GM04504 (cell line): ENCODE measurements at regions not wholly inside any gene's neighbourhood (a gene's known extent, or its start where the extent isn't known, plus 50 kb on each side); places are given as distances from the start of the nearest gene placed in this dataset.

Experiments used
- DNase-seq: peaks from one replicate; pipeline ENCODE4 v3.0.0-alpha.2; 2012; ENCODE audit warnings: low read depth

DNA sequence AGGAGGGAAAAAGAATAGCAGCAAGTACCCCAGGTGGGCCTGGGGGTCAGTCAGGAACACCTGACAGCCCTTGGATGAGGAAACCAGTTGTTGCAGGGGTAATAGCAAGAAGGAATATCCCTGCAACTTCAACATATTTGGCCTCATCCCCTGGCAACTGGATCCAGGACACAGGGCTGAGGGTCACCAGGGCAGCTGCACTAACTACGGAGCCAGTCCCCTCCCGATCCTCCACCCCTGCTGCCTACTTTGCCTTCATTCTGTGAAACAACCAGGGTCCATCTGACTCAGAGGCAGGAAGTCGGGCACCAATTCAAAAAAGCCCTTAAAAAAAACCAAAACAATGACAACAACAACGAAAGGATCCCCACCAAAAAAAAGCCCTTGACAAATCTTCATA is 52.9 kb downstream of the FRMPD3 start:
- DNase-seq = no peak

DNA sequence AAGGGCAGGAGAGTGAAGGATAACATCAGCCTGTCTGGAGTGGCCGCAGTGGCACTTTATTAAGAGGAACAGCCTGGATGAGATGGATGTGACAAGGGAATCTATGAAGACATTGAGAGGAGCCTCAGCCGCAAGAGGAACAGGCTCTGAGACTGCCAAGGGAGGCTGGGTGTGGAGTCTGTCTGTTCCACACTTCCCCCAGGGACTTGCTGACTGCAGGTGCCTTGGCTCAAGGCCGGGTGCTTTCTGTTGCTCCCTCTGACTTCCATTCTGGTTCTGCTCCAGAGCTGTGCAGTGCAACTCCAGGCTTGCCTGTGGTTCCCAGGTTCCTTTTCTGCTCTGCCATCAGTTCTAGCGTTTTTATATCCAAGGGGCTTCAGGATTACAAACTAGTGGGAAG is 54.6 kb downstream of the FRMPD3 start:
- no peak for DNase-seq

DNA sequence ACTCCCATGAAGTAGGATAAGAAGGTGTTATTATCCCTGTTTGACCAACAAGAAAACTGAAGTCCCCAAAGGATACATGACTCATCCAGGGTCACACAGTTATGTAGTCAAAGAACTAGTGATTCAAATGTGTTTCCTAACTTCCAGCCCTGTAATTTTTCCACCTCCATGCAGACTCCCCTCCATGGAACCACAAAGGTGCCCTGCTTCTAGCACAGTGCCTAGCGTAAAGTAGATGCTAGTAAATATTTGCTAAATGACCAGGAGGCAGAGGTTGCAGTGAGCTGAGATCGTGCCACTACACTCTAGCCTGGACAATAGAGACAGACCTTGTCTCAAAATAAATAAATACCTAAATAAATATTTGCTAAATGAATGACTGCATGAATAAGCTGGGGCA is 55.8 kb downstream of the FRMPD3 start:
- no peak for DNase-seq

DNA sequence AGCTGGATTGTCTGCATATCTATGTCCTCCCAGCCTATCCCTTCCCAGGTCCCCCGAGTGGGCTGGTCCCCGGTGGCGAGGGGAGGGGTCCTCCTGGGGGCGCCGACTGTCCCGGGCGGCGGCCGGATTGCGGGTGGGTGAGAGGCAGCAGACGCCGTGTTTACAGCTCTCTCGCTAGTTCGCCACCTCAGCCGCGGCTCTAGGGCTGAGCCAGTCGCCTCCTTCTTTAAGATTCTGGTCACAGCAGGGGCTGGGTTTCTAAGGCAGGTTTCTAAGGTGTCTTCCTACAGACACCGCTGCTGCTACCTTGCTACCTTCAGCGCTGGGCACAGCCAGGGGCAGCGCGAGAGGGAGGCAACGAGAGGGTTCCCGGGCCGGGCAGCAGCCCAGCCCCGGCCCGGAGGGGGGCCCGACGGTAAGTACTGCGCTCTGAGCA is 57.2 kb downstream of the FRMPD3 start:
- DNase-seq = no peak

DNA sequence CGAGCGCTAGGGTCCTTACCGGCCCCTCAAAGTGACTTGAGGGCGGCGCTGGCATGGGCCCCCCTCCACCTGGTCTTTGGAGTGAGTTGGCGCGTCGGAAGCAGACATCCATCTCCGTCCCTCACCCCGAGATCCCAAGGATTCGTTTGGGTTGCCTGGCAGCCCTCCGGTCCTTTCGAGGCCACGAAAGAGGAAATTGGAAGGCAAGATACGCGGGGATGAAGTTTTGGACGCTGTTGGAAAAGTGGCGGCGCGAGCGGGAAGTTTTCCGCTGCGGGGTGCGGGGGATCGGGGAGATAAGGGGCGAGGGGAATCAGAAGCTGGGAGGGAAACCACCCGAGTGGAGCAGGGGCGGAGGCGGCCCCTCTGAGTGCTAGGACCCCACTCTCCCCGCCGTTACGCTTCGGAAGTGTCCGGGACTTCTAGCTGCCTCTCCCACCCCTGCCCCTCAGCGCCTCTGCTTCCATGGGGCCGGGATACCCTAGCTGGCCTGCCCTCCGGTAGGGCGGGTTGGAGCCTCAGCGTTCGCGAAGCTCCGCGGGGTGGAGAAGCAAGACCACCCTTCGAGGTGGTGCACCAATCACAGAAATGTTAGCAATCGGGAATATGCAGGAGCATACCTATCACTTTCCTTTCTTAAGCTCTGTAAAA is 57.8 kb downstream of the FRMPD3 start:
- DNase-seq = no peak

DNA sequence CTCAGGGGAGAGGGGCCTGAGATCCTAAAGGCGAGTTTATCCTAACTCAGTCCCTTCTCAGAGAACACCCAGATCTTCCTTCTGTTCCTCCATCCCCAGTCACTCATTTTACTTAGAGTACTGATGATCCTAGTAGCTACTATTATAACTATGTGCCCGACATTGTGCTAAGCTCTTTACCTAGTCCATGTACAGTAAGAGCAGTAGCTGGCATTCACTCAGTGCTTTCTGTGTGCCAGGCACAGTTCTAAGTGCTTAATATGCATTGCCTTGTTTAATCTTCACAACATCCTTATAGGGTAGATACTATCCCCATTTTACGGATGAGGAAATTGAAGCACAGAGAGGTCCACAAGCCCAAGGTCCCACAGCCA is 58.3 kb downstream of the FRMPD3 start:
- no peak for DNase-seq

DNA sequence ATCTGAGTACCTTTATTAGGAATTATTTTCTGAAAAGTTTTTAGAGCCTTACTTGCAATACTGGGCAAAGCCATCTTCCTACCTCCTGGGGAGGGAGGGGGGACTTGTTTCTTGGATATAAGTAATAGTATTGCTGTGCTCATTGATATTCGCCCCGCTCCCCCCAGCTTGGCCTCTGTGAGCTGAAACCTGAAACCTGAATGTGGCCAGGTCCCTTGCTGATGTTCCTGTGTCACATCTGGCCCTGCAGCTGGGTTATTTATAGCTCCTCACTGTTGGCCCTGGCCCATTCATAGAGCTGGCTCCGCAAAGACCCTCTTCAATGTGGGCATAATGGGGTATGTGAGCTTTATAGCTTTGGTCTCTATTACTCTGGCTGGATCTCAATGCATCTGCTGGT is 59.5 kb downstream of the FRMPD3 start:
- no peak for DNase-seq

DNA sequence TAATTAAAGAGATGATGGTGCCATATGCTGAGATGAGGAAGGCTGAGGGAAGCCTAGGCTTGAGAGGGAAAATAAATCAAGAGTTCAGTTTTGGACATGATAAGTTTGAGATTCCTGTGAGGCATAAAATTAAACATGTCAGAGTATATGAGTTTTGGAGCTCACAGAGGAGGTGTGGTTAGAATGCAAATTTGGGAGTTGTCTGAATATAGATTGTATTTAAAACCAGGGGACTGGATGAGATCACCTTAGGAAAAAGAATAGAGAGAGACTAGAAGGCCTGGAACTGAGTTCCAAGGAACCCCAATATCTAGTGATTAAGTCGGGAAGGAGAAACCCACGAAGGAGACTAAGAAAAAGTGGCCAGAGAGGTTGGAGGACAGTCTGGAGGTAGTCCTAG is 65.5 kb downstream of the FRMPD3 start:
- DNase-seq = no peak

DNA sequence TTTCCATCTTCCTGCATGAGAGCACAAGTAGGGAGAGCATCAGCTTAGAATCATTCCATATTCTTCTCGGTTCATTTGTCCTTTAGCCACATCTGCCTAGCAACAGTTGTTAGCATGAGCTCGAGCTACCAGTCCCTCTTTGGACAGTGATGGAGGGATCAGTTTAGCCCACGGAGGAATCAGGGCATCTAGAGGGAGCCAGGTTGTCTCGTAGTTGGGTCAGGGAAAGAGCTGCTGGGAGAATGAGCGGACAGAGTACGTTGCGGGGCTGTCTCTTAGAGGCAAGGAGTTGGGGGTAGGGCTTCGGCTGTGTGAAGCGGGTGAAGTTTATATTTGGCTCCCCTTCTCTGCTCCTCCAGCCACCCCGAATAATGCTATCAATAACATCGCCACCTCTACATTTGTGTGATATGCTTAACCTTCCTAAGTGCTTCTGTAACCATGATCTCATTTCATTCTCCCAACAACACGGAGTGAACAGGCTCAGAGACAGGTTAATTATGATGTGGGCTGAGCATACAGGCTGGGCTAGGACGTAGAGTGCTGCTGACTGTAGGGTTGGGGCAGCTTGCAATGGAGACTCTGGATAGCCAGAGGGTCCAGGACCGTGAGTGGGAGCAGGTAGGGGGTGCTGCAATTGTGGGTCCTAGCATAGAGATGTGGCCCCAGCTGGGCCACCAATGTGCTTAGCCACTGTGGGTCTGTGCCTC is 72.6 kb downstream of the FRMPD3 start:
- no peak for DNase-seq

DNA sequence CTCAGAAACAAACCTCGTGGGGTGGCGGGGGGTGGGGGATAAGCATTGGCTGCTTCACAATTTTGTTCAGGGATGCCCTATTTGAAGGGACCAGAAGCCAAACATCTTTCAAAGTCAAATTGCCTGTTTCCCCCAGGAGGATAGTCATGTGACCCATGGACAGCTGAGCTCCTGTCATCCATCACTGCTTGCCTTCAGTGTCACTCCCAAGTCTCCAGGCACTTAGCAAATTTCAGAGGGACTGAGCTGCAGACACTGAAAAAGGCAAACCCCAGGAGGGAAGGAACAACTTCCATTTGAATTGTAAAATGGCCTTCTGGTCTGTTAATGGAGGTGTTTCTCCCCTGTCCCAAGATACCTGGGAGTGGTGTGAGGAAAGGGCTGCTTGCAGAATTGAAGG is 73.4 kb downstream of the FRMPD3 start:
- no peak for DNase-seq

DNA sequence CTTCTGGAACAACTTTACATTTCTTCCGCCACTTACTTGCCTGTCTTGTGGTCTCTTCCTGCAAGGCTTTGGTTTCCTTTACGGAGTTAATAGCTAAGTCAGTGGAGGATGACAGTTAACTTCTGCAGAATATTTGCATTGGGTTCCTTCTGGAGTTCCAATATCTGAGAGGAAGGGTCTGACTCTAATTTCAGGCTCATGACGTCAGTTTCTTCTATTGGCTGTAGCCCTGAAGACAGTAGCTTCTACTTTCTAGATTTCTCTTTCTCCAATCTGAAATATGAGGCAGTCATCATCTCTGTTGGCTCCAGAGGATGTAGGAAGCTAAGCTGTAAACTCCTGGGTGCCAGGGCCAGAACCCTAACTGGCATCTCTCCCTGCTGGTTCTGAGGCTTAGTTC is 76.7 kb downstream of the FRMPD3 start:
- DNase-seq = no peak

DNA sequence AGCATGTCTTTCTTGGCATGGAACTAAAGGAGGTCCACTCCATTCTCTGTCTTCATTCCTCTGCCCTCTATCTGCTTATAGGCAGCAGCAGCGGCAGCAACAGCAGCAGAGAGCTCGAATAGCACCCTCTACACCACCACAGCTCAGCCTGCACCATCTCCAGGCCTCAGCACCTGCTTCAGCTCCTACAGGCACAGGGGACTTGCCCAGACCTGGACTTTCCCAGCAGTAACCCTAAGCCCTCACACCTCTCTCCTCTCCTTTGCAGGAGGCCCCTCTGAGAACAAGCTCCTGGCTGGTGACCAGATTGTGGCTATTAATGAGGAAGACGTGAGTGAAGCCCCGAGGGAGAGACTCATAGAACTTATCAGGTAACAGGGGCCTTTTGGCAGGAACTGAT is 80.7 kb downstream of the FRMPD3 start:
- no peak for DNase-seq

DNA sequence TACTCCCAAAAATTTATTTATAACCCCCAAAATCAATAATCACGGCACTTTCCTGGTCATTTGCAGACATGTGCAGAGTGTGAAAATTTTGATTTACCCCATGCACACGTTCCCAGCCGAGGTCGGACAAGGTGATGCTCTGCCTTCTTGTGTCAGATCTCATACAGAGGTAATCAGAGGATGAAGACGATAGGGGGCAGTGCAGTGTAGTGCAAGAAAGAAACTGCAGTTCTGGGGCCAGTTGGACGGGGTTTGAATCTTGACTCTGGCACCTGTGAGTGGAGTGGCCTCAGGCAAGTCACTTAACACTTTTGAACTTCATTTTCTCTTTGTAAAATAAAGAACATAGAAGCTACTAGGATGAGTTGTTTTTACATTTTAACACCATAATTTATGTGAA is 88.4 kb downstream of the FRMPD3 start:
- DNase-seq = peak; percentile 10

DNA sequence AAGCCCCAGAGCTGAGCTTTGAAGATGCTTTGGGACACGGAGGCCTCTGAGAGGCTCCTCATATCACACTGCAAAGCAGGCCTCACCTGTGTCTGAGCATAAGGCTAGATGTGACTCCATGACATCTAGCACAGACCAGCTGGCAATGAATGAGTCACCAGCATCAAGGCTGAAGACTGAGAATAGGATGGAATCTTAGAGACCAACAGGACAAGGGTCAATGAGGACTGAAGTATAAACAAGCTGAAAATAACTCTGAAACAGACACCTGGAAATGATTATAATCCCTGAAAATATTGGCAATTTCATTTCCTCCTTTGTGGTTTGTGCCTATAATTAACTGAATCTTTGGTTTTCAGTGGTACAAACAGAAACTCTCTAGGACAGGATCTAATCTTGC is 87.1 kb upstream of the PRPS1 start:
- no peak for DNase-seq

DNA sequence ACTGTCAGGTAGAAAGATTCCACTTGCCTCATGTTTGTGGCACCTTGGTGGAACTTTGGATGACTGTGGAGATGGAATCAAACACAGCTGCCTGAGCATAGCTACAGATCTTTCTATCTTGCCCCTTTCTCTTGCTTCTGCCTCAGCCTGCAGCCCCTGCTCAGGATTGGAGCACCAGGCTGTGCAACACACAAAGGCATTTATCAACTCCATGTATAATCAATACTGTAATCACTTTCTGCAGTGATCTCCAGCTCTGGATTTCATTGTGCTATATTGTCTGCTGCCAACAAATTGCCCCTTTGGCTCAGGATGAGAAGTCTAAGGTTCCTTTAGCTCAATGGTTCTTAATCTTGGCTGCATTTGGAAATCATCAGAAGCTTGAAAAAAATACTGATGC is 86.3 kb upstream of the PRPS1 start:
- no peak for DNase-seq

DNA sequence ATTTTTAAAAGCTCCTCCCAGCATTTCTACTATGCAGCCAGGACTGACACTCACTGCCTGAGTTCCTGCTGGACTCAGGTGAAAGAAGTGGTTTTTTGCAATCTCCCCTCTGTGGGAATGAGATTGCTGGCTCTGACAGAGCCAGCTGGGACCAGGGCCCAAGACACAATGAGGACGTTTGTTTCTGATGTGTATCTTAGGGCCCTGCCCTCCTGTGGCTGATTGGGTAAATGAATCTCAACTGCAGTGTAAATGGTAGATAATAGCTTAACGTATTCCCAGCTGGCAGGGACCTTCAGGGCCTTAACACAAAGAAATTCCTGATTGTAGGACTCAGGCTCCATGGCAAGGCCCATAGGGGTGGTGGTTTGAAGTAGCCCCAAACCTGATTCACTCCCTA is 85.8 kb upstream of the PRPS1 start:
- no peak for DNase-seq

DNA sequence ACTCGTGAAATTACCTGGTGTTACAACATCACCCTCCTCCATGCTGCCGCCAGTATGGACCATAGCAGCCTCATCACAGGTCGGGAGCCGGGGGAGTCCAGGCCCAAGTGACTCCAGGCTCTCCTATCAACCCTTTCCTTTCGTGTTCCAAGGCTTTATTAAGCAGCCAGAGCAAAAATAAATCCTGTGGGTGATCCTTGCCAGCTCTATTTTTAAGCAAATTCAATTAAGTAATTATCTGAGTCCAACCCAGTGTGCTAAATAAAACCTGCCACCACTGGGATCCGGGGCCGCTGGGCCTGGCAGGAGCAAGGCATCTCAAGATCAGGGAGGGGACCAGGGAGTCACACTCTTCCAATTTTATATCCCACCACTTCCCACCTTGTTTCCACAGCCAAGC is 80.7 kb upstream of the PRPS1 start:
- no peak for DNase-seq

DNA sequence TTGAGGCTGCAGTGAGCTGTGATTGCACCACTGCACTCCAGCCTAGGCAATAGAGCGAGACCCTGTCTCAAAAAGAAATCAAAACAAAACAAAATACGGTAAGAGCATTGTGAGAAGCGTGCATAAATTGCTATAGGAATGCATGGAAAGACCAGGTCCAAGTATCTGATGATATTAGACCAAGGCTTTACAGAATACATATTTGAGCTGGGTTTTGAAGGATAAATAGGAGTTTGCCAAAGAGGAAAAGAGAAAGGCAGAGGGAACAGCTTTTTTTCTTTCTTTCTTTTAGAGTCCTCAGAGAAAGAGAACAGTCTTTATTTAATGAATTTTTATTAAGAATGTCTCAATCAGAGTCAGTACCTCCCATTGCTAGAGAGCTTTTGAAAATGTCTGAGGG is 79.5 kb upstream of the PRPS1 start:
- DNase-seq = no peak

DNA sequence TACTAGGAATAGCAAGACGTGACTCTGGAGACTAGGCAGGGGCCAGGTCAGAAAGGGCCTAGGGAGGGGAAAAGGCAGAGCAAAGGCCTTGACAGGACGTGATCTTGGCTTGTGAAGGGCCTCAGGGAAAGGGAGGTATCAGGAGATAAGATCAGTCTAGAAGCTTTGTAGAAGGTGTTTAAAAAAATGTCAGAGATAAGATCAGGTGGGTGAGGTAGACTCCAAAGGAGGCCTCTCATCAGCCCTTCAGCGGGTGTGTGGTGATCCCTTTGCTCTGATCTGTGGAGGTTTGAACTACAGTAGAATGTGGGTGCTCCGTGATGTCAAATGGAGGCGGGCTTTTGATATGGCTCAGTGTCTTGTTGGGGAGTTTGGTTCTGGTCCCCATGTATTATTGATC is 78.8 kb upstream of the PRPS1 start:
- DNase-seq = no peak

DNA sequence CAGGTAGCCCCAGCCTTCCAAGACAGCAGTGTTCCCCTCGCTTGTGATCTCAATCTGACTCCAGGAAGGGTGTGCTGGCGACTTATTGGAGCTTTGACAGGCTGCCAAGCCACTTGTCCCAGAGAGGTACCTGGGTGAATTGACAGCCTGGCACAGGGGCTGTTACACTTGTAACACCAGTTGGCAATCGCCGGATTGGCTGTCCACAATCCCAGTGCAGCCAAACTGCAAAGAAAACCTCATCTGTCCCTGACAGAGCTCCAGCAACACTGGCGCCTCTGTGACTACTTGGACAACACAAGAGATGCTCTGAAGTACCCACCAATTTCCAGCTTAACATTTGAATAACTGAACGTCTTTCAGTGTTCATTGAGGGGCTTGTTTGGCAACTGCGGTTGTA is 76.8 kb upstream of the PRPS1 start:
- no peak for DNase-seq

DNA sequence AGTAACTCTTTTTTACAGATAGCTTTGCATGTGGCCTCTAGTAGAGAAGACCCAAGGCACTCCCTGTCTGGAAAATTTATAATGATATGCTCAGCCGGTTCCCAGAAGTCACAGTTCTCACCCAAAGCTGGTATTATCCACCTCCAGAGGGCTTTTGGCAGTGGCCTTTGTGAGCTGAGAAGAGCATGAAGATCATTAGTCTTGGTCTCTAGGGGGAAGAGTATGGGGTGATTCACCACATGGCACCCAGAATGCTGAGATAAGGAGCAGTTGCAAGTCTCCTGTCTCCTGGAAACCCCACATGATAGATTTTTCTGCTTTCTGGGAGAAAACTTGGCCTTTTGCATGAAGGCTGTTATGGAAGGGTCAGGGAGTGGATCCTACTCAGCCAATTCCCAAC is 75.4 kb upstream of the PRPS1 start:
- no peak for DNase-seq

DNA sequence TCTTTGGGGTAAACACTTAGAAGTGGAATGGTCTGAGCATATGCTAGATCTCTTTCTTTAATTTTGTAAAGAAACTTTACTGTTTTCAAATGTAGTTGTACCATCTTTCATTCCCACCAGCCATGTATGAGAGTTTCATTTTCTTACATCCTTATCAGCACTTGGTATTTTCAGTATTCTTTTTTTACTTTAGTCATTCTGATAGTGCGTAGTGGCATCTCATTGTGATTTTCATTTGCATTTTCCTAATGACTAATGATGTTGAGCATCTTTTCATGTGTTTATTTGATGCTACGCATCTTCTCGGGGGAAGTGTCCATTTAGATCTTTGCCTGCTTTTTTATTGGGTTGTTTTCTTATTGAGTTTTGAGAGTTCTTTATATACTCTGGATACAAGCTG is 71.3 kb upstream of the PRPS1 start:
- DNase-seq = no peak

DNA sequence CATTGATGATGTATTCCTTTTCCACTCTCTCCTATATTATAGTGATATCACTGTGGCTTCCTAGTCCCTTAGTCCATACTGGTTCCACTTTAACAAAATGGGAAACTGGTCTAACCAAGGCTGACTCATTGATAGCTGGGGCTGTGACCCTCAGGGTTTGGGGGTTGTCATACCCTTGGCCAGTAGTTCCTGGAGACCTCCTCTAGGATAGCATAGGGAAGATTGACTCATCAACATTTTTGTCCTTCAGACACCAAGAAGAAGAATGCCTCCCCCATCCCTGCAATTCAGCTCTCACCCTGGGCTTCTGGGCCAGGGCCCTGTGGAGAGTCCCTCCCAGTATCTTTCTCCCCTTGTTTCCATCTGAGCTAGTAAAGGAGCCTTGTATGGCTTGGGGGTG is 68.8 kb upstream of the PRPS1 start:
- DNase-seq = no peak

DNA sequence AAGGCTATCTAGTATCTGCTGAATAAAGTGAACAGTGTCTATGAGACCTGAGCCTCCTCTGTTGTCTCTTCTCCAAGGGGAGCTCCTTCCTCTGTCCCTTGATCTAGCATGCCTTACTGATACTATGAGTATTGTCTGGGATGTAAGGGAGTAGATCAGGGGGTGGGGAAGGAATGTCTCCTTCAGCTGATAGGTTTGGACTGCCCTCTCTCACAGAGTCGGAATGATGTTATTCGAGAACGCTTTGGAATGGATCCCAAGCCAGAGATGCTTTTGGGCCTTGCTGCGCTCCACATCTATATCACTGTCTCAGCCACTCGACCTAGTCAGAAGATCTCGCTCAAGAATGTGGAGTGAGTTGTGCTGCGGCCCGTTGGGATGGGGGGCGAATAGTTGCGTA is 68.3 kb upstream of the PRPS1 start:
- no peak for DNase-seq
